ENCODE measurements at regions not wholly inside any gene's neighbourhood (a gene's known extent, or its start where the extent isn't known, plus 50 kb on each side); places are given as distances from the start of the nearest gene placed in this dataset.

DNA sequence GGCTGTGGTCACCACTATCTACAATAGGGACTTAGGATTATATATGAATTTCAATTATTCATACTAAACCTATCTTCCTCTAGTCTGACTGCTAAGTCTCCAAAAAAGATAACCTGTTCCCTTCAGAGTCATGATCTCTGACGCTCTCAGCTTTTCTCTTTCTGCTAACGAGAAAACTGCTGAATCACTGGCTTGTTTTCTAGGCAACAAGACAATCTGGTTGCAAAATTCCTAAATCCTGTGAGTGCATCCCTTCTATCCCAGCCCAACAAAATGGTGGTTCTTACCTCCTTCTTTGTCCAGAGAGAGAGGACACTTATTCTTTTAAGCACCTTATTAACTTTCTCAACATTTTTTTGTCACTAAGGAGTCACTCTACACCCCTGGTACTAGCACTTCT is 312.3 kb upstream of the PKDCC start:
- in situ Hi-C loops (cut with MboI; ENCODE audit: low sequenced_read_pairs, unreplicated experiment) = no loop called here
- DNase-seq (ENCODE audit: low spot score) = no peak
- no peak for TF ChIP-seq CTCF (IDR thresholded peaks at IDR 0.05; ENCODE audit: borderline replicate concordance, control extremely low read depth, extremely low read depth, insufficient read depth, missing control alignments)

DNA sequence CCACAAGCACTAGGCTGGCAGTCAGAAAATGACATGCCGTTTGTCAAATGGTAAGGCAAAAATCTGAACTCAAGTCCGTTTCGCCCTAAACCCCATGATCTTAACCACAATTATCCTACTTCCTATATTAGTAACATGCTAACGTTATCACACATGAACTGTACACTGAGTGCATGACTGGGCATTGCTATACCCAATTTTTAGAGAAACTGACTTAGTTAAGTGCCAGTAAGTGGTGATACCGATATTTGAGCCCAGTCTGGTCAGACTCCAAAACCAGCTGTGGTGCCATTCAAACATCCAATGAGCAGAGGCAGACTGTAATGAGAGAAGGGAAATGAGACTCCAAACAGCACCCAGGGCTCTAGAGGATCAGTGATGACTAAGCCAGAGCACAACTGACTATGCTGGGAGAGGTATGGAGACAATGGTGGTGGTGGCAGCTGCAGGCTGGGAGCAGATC is 311.7 kb upstream of the PKDCC start:
- TF ChIP-seq CTCF (IDR thresholded peaks at IDR 0.05; ENCODE audit: borderline replicate concordance, control extremely low read depth, extremely low read depth, insufficient read depth, missing control alignments) = no peak
- in situ Hi-C loops (cut with MboI; ENCODE audit: low sequenced_read_pairs, unreplicated experiment) = no loop called here
- DNase-seq (ENCODE audit: low spot score) = peak; percentile 18

GRCh38 chr2:41736586-41736985 is 311.2 kb upstream of the PKDCC start:
- in situ Hi-C loops (cut with MboI; ENCODE audit: low sequenced_read_pairs, unreplicated experiment) = no loop called here
- TF ChIP-seq CTCF (IDR thresholded peaks at IDR 0.05; ENCODE audit: borderline replicate concordance, control extremely low read depth, extremely low read depth, insufficient read depth, missing control alignments) = no peak
- no peak for DNase-seq (ENCODE audit: low spot score)

GRCh38 chr2:41737888-41738287 is 309.9 kb upstream of the PKDCC start:
- no peak for TF ChIP-seq CTCF (IDR thresholded peaks at IDR 0.05; ENCODE audit: borderline replicate concordance, control extremely low read depth, extremely low read depth, insufficient read depth, missing control alignments)
- in situ Hi-C loops (cut with MboI; ENCODE audit: low sequenced_read_pairs, unreplicated experiment) = no loop called here
- no peak for DNase-seq (ENCODE audit: low spot score)

- in situ Hi-C loops (cut with MboI; ENCODE audit: low sequenced_read_pairs, unreplicated experiment) = no loop called here
- TF ChIP-seq CTCF (IDR thresholded peaks at IDR 0.05; ENCODE audit: borderline replicate concordance, control extremely low read depth, extremely low read depth, insufficient read depth, missing control alignments) = no peak
- no peak for DNase-seq (ENCODE audit: low spot score)
These were observed 305.7 kb upstream of the PKDCC start for GRCh38 chr2:41741951-41742595.

- in situ Hi-C loops (cut with MboI; ENCODE audit: low sequenced_read_pairs, unreplicated experiment) = no loop called here
- no peak for DNase-seq (ENCODE audit: low spot score)
- no peak for TF ChIP-seq CTCF (IDR thresholded peaks at IDR 0.05; ENCODE audit: borderline replicate concordance, control extremely low read depth, extremely low read depth, insufficient read depth, missing control alignments)
These were observed 304.5 kb upstream of the PKDCC start for GRCh38 chr2:41743324-41743723.

All from GM13976 (cell line).